ENCODE measurements at regions not wholly inside any gene's neighbourhood (a gene's known extent, or its start where the extent isn't known, plus 50 kb on each side); places are given as distances from the start of the nearest gene placed in this dataset.

DNA sequence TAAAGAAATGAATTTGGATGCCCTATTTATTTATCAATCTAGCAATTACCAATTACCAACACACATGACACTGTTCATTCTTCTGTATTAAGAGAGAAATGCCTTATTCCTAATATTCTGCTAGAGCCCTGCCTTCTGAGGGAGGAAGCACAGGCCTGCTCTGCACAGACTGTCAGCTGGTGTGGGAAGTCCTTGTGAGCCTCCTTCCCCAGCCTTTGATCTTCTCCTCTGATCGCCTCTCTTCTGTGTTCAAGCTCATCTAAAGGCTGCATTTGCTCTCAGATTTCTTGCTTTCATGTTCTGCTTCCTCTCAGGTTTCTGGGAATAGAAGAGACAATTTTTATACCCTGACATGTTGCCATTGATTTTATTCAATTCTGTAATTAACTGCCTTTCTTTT is 290.6 kb upstream of the UMPS start:
- no peaks in the 10 kb centered on the region for H3K9me3 Mint-ChIP-seq
- POLR2A ChIA-PET: no interaction called here
- H3K4me1 Mint-ChIP-seq: no peaks in the 10 kb centered on the region
- no peak overlapping the region for H3K4me3 Mint-ChIP-seq
- no peaks in the 10 kb centered on the region for H3K36me3 Mint-ChIP-seq
- ATAC-seq (ENCODE audit: low read depth) (no peak), DNase-seq (no peak)
- H3K27me3 Mint-ChIP-seq: peaks cover 6% of the 10 kb centered on the region
- H3K27ac Mint-ChIP-seq: no peak overlapping the region

DNA sequence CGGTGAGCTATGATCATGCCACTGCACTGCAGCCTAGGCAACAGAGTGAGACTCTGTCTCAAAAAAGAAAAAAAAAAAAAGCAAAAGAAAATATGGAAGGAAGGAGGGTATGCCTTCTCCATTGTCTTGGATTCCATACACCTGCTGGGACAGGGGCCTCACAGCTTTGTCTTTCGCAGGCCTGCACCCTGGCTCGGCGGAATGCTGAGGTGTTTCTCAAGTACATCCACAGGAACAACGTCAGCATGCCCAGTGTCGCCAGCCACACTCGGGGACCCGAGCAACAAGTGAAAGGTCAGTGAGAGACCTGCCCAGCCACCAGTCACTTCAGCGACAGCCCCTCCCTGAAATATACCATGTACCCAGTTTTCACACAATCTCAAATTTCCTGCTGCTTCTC is 288.5 kb upstream of the UMPS start:
- no peak for ATAC-seq (ENCODE audit: low read depth)
- no peaks in the 10 kb centered on the region for H3K36me3 Mint-ChIP-seq
- no peak overlapping the region for H3K4me3 Mint-ChIP-seq

GRCh38 chr3:124442463-124442862 is 287.8 kb upstream of the UMPS start:
- Mint-ChIP-seq H3K27me3 (peaks cover 5% of the 10 kb centered on the region), H3K36me3 (no peaks in the 10 kb centered on the region), H3K27ac (no peak overlapping the region), H3K4me3 (no peak overlapping the region), H3K9me3 (no peaks in the 10 kb centered on the region), H3K4me1 (no peaks in the 10 kb centered on the region)
- ATAC-seq (ENCODE audit: low read depth) (no peak), DNase-seq (no peak)
- POLR2A ChIA-PET: no interaction called here

More for the DNA sequence above, 288.5 kb upstream of the UMPS start:
- Mint-ChIP-seq H3K27me3 (peaks cover 4% of the 10 kb centered on the region), H3K9me3 (no peaks in the 10 kb centered on the region), H3K4me1 (no peaks in the 10 kb centered on the region), H3K27ac (no peak overlapping the region)
- no peak for DNase-seq
- POLR2A ChIA-PET: no interaction called here

DNA sequence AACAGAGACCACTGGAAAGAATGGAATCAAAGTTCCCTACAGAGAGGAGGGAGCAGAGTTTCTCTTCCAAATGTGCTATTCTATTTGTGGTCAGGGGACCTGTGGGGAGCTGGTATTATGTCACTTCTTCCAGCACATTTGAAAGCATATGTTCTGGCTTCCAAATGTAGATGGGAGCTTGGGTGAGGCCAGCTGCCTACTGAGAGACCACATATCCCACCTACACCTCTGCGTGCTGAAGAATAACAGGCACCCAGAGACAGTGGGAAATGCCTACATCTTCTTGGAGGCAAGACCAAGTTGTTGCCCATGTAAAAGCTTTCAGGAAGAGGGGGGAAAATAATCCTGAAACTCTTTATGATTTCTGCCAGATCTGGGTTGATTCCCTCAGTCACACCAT is 286.8 kb upstream of the UMPS start:
- ATAC-seq (ENCODE audit: low read depth) (no peak), DNase-seq (no peak)
- Mint-ChIP-seq H3K4me3 (no peak overlapping the region), H3K9me3 (no peaks in the 10 kb centered on the region), H3K36me3 (no peaks in the 10 kb centered on the region), H3K4me1 (no peaks in the 10 kb centered on the region), H3K27ac (no peak overlapping the region), H3K27me3 (peaks cover 7% of the 10 kb centered on the region)
- POLR2A ChIA-PET: no interaction called here

GRCh38 chr3:124444075-124444474 is 286.2 kb upstream of the UMPS start:
- no peak for DNase-seq
- ATAC-seq (ENCODE audit: low read depth): no peak
- POLR2A ChIA-PET: no interaction called here
- H3K27me3 Mint-ChIP-seq: peaks cover 9% of the 10 kb centered on the region
- no peaks in the 10 kb centered on the region for H3K36me3 Mint-ChIP-seq
- H3K4me1 Mint-ChIP-seq: no peaks in the 10 kb centered on the region
- no peak overlapping the region for H3K27ac Mint-ChIP-seq
- H3K4me3 Mint-ChIP-seq: no peak overlapping the region
- H3K9me3 Mint-ChIP-seq: no peaks in the 10 kb centered on the region

GRCh38 chr3:124444896-124445295 is 285.4 kb upstream of the UMPS start:
- no peak overlapping the region for H3K27ac Mint-ChIP-seq
- H3K4me1 Mint-ChIP-seq: no peaks in the 10 kb centered on the region
- H3K27me3 Mint-ChIP-seq: peaks cover 9% of the 10 kb centered on the region
- DNase-seq: no peak
- no peak for ATAC-seq (ENCODE audit: low read depth)
- POLR2A ChIA-PET: no interaction called here
- H3K4me3 Mint-ChIP-seq: no peak overlapping the region
- no peaks in the 10 kb centered on the region for H3K36me3 Mint-ChIP-seq
- H3K9me3 Mint-ChIP-seq: no peaks in the 10 kb centered on the region

GRCh38 chr3:124447845-124448244 is 282.4 kb upstream of the UMPS start:
- H3K4me3 Mint-ChIP-seq: no peak overlapping the region
- H3K27me3 Mint-ChIP-seq: peaks cover 16% of the 10 kb centered on the region
- DNase-seq (no peak), ATAC-seq (ENCODE audit: low read depth) (no peak)
- no peaks in the 10 kb centered on the region for H3K9me3 Mint-ChIP-seq
- H3K27ac Mint-ChIP-seq: no peak overlapping the region
- H3K36me3 Mint-ChIP-seq: no peaks in the 10 kb centered on the region
- H3K4me1 Mint-ChIP-seq: no peaks in the 10 kb centered on the region
- POLR2A ChIA-PET: no interaction called here

DNA sequence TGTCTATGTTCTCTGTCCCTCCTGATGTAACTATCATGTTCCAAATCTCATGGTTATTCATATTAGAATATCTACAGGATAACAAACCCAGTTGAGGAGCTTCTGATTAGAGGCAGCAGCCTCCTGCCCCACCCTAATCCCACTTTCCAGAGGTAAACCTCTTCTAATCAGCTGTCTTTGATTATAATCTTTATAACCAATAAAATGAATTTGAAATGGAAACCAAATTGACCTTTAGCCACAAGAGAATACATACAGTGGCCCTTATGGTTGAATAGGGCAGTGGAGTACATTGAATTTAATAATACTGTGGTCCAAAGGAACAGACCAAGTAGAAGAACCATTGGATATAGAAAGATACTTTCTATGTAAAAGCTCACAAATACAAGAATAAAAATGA is 281.3 kb upstream of the UMPS start:
- Mint-ChIP-seq H3K4me3 (no peak overlapping the region), H3K27ac (no peak overlapping the region), H3K27me3 (peaks cover 20% of the 10 kb centered on the region), H3K9me3 (no peaks in the 10 kb centered on the region), H3K36me3 (no peaks in the 10 kb centered on the region), H3K4me1 (no peaks in the 10 kb centered on the region)
- ATAC-seq (ENCODE audit: low read depth) (no peak), DNase-seq (no peak)
- POLR2A ChIA-PET: no interaction called here

DNA sequence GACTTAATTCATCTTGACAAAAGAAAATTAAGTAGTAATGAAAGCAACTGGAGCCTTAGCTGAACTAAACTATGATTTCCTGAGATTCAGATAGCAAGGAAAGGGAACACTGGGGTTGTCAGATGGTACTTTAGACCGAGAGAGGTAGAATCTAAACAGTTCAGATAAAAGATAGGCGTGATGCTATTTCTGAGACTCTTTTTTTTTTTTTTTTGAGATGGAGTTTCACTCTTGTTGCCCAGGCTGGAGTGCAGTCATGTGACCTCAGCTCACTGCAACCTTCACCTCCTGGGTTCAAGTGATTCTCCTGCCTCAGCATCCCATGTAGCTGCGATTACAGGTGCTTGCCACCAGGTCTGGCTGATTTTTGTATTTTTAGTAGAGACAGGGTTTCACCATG is 279.9 kb upstream of the UMPS start:
- no peak for DNase-seq
- H3K4me3 Mint-ChIP-seq: no peak overlapping the region
- H3K36me3 Mint-ChIP-seq: no peaks in the 10 kb centered on the region
- POLR2A ChIA-PET: no interaction called here
- no peak for ATAC-seq (ENCODE audit: low read depth)
- no peak overlapping the region for H3K27ac Mint-ChIP-seq
- H3K27me3 Mint-ChIP-seq: peaks cover 19% of the 10 kb centered on the region
- H3K9me3 Mint-ChIP-seq: no peaks in the 10 kb centered on the region
- H3K4me1 Mint-ChIP-seq: no peaks in the 10 kb centered on the region

DNA sequence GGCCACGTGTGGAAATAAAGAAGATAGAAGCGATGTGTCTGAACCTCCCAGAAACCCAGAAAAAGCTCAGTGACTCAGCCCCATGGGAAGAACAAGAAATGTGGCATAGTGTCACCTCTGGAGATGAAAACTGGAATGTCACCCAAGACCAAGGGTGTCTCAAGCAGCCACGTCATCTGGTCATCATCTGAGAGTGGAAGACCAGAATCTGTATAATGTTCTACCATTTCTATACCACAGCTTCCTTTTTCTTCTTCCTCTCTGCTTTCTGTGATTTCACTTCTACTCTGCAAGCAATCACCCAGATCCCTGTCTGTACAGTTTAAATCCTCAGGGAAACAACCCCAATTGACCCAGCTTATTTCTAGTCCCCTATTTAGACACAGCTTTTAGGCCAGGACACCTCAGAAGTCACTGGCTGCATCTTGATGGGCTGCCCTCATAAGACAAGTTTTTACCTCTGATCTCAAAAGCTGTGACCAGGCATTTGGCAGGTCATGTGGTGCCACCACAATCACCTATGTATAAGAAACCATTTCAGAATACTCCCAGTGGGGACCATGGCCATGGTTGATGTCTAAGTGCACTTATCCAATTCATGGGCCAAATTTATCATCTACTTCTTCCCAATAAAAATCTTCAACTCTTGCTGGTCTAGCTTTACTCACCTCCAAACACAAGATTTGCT is 278.5 kb upstream of the UMPS start:
- no peak overlapping the region for H3K4me3 Mint-ChIP-seq
- no peaks in the 10 kb centered on the region for H3K9me3 Mint-ChIP-seq
- ATAC-seq (ENCODE audit: low read depth) (no peak), DNase-seq (no peak)
- no peaks in the 10 kb centered on the region for H3K4me1 Mint-ChIP-seq
- POLR2A ChIA-PET: no interaction called here
- no peaks in the 10 kb centered on the region for H3K36me3 Mint-ChIP-seq
- no peak overlapping the region for H3K27ac Mint-ChIP-seq
- H3K27me3 Mint-ChIP-seq: peaks cover 19% of the 10 kb centered on the region

DNA sequence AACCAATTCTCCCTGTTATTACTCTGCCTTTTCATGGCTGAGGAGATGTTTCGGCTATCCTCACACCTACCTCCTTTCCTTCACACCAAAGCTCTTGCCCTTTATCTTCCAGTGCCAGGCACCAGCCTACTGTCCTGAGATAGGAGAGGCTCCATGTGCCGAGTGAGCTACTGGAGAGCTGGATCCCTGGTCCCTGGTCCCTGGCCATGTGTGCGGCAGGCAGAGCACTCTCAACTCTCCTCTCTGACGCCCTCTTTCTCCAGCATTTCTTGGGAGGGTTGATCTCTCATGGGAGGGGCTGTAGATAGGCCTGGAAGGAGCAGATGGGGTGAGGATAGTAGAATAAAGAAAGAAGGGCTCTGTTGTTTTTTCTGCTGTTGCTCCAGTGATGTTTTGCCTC is 277.1 kb upstream of the UMPS start:
- Mint-ChIP-seq H3K4me1 (no peaks in the 10 kb centered on the region), H3K36me3 (no peaks in the 10 kb centered on the region), H3K27ac (no peak overlapping the region), H3K27me3 (peaks cover 19% of the 10 kb centered on the region), H3K4me3 (no peak overlapping the region), H3K9me3 (no peaks in the 10 kb centered on the region)
- POLR2A ChIA-PET: no interaction called here
- DNase-seq (no peak), ATAC-seq (ENCODE audit: low read depth) (no peak)

DNA sequence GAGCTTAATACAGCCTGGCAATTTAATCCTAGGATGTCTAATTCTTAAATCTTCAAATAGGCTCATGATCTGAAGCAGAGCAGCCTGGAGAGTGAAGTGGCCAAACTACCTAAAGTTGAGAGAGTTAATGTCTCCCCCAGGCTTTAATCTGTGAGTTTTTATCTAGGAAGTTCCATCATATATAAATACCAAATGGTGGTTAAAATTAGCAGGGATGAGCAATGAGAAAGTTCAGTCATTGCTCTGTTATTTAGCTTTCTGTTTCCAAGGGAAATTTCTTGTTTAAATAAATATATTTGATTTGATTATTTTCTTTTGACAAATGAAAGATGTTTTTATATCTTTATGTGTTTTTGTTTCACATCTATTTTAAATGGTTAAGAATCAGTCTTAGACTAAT is 274.4 kb upstream of the UMPS start:
- Mint-ChIP-seq H3K27me3 (peaks cover 32% of the 10 kb centered on the region), H3K4me1 (no peaks in the 10 kb centered on the region), H3K36me3 (no peaks in the 10 kb centered on the region), H3K9me3 (no peaks in the 10 kb centered on the region), H3K4me3 (no peak overlapping the region), H3K27ac (no peak overlapping the region)
- DNase-seq (no peak), ATAC-seq (ENCODE audit: low read depth) (no peak)
- POLR2A ChIA-PET: no interaction called here

- Mint-ChIP-seq H3K4me1 (no peaks in the 10 kb centered on the region), H3K9me3 (no peaks in the 10 kb centered on the region), H3K27me3 (peaks cover 35% of the 10 kb centered on the region), H3K36me3 (no peaks in the 10 kb centered on the region), H3K4me3 (no peak overlapping the region), H3K27ac (no peak overlapping the region)
- POLR2A ChIA-PET: no interaction called here
- ATAC-seq (ENCODE audit: low read depth): no peak
- no peak for DNase-seq
These were observed 273.7 kb upstream of the UMPS start for GRCh38 chr3:124456506-124456905.

- H3K9me3 Mint-ChIP-seq: no peaks in the 10 kb centered on the region
- POLR2A ChIA-PET: no interaction called here
- ATAC-seq (ENCODE audit: low read depth) (no peak), DNase-seq (no peak)
- no peaks in the 10 kb centered on the region for H3K36me3 Mint-ChIP-seq
- peaks cover 39% of the 10 kb centered on the region for H3K27me3 Mint-ChIP-seq
- no peak overlapping the region for H3K27ac Mint-ChIP-seq
- no peaks in the 10 kb centered on the region for H3K4me1 Mint-ChIP-seq
- no peak overlapping the region for H3K4me3 Mint-ChIP-seq
These were observed 270.6 kb upstream of the UMPS start for GRCh38 chr3:124459678-124460077.

DNA sequence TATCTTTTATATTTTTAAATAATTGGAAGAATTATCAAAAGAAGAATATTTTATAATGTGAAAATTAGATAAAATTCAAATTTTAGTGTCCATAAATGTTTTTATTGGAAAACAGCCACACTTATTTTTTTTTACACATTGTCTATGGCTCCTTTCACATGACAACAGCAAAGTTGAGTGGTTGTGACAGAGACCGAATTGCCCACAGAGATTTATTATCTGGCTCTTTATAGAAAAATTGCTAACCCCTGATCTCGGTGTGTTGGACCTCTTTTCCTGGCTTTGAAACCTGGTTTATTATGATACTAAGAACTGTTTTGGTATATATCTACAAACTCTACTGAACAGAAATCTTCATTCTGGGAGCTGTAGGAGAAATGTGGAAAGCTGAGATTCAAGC is 269.1 kb upstream of the UMPS start:
- no peak for DNase-seq
- ATAC-seq (ENCODE audit: low read depth): no peak
- no peaks in the 10 kb centered on the region for H3K9me3 Mint-ChIP-seq
- H3K4me3 Mint-ChIP-seq: no peak overlapping the region
- H3K27ac Mint-ChIP-seq: no peak overlapping the region
- peaks cover 49% of the 10 kb centered on the region for H3K27me3 Mint-ChIP-seq
- POLR2A ChIA-PET: no interaction called here
- no peaks in the 10 kb centered on the region for H3K4me1 Mint-ChIP-seq
- H3K36me3 Mint-ChIP-seq: no peaks in the 10 kb centered on the region
